ENCODE measurements at regions not wholly inside any gene's neighbourhood (a gene's known extent, or its start where the extent isn't known, plus 50 kb on each side); places are given as distances from the start of the nearest gene placed in this dataset.

GRCh38 chr2:209269024-209269423 is 154.8 kb upstream of the MAP2 start:
- TF ChIP-seq EZH2 (IDR thresholded peaks at IDR 0.05; ENCODE audit: low read depth) (no peak), CTCF (conservative IDR thresholded peaks at IDR 0.05) (no peak)
